IMR-90 (cell line): ENCODE measurements at regions not wholly inside any gene's neighbourhood (a gene's known extent, or its start where the extent isn't known, plus 50 kb on each side); places are given as distances from the start of the nearest gene placed in this dataset.

Experiments used
- ATAC-seq: fragments of 200-7000 bp; cut with Tn5 transposase; 2 replicates; pipeline ENCODE4 v1.9.1; 2020; ENCODE audit warnings: low read depth, mild to moderate bottlenecking, moderate library complexity
- BruUV-seq: library from RNA; stranded (reverse); fragments of 400-500 nt; replicated peaks from 2 replicates; lab custom pipeline; 2021; lab: Mats Ljungman, UMichigan
- CTCF ChIA-PET: fragments of 300-600 bp; formaldehyde crosslinking; extraction: SDS; loops from one replicate; lab custom pipeline; 2021; ENCODE audit warnings: antibody characterized with exemption; lab: Yijun Ruan, JAX
- POLR2A ChIA-PET: fragments of 300-600 bp; sonication (Branson Sonifier 250); formaldehyde crosslinking; loops from one replicate; lab custom pipeline; 2022; ENCODE audit warnings: antibody characterized with exemption; ENCODE audit not compliant: unreplicated experiment; lab: Charles Lee
- DNase-seq: peaks from one replicate; pipeline ENCODE4 v3.0.0; 2013
- H2AFZ ChIP-seq: replicated peaks from 2 replicates; pipeline ENCODE3; 2013; ENCODE audit warnings: low read length, mild to moderate bottlenecking; ENCODE audit not compliant: poor library complexity
- H2AK5ac ChIP-seq: 2 replicates; pipeline ENCODE4 v1.6.1; 2013; ENCODE audit warnings: low read depth, low read length, inconsistent platforms
- H2AK9ac ChIP-seq: replicated peaks from 2 replicates; pipeline ENCODE3; 2013; ENCODE audit warnings: mild to moderate bottlenecking, low read depth, low read length, moderate library complexity; ENCODE audit not compliant: poor library complexity
- H2BK120ac ChIP-seq: 2 replicates; pipeline ENCODE4 v1.6.1; 2013; ENCODE audit warnings: low read depth, low read length, inconsistent platforms
- H2BK15ac ChIP-seq: 3 replicates; pipeline ENCODE4 v1.6.1; 2013; ENCODE audit warnings: low read depth, low read length, inconsistent platforms
- H2BK20ac ChIP-seq: 2 replicates; pipeline ENCODE4 v1.6.1; 2013; ENCODE audit warnings: low read depth, mild to moderate bottlenecking, inconsistent platforms, low read length, moderate library complexity
- H2BK5ac ChIP-seq: 2 replicates; pipeline ENCODE4 v1.6.1; 2013; ENCODE audit warnings: mild to moderate bottlenecking, low read depth, low read length, inconsistent platforms; ENCODE audit not compliant: poor library complexity, severe bottlenecking
- H3K14ac ChIP-seq: replicated peaks from 2 replicates; pipeline ENCODE4 v1.6.1; 2013; ENCODE audit warnings: low read depth, low read length, inconsistent platforms
- H3K18ac ChIP-seq: 2 replicates; pipeline ENCODE4 v1.6.1; 2013; ENCODE audit warnings: low read depth, low read length, control low read depth
- H3K23ac ChIP-seq: 2 replicates; pipeline ENCODE4 v1.6.1; 2013; ENCODE audit warnings: low read depth, low read length, inconsistent platforms
- H3K27ac ChIP-seq: 2 replicates; pipeline ENCODE4 v1.5.1; 2013; ENCODE audit warnings: mild to moderate bottlenecking, control low read depth, low read length; ENCODE audit not compliant: insufficient read depth
- H3K27me3 ChIP-seq: 2 replicates; pipeline ENCODE4 v1.6.1; 2013; ENCODE audit warnings: low read length; ENCODE audit not compliant: control insufficient read depth, insufficient read depth
- H3K36me3 ChIP-seq: 2 replicates; pipeline ENCODE4 v1.6.1; 2013; ENCODE audit warnings: low read length, mixed read lengths; ENCODE audit not compliant: control insufficient read depth, insufficient read depth
- H3K4ac ChIP-seq: 2 replicates; pipeline ENCODE4 v1.6.1; 2013; ENCODE audit warnings: low read depth, low read length, inconsistent platforms
- H3K4me1 ChIP-seq: 2 replicates; pipeline ENCODE4 v1.6.1; 2013; ENCODE audit warnings: low read length, mixed read lengths; ENCODE audit not compliant: control insufficient read depth, insufficient read depth
- H3K4me2 ChIP-seq: 2 replicates; pipeline ENCODE4 v1.6.1; 2013; ENCODE audit warnings: low read depth, mild to moderate bottlenecking, control low read depth, low read length, moderate library complexity
- H3K4me3 ChIP-seq: 2 replicates; pipeline ENCODE4 v1.5.1; 2013; ENCODE audit warnings: low read depth, mild to moderate bottlenecking, control low read depth, low read length, moderate library complexity; ENCODE audit not compliant: insufficient read depth
- H3K56ac ChIP-seq: 2 replicates; pipeline ENCODE4 v1.6.1; 2013; ENCODE audit warnings: low read length, inconsistent platforms; ENCODE audit not compliant: insufficient read depth; ENCODE audit errors: extremely low read depth
- H3K79me1 ChIP-seq, 2 experiments: 2 replicates each; pipeline ENCODE4 v1.6.1; 2013; ENCODE audit warnings: low read length in 2 of 2, inconsistent platforms in 1 of 2, low read depth in 1 of 2
- H3K9ac ChIP-seq: 2 replicates; pipeline ENCODE4 v1.6.1; 2013; ENCODE audit warnings: low read depth, low read length, control low read depth
- H3K9me1 ChIP-seq: 2 replicates; pipeline ENCODE4 v1.6.1; 2013; ENCODE audit warnings: low read length, inconsistent platforms; ENCODE audit not compliant: insufficient read depth
- H3K9me3 ChIP-seq: 2 replicates; pipeline ENCODE4 v1.6.1; 2013; ENCODE audit warnings: low read length; ENCODE audit not compliant: control insufficient read depth, insufficient read depth
- H4K20me1 ChIP-seq: 2 replicates; pipeline ENCODE4 v1.6.1; 2013; ENCODE audit warnings: low read length, inconsistent platforms; ENCODE audit not compliant: insufficient read depth
- H4K5ac ChIP-seq: 2 replicates; pipeline ENCODE4 v1.6.1; 2013; ENCODE audit warnings: mild to moderate bottlenecking, low read depth, low read length, control low read depth
- H4K8ac ChIP-seq, 2 experiments: 2 replicates each; pipeline ENCODE4 v1.6.1; 2013; ENCODE audit warnings: low read depth in 2 of 2, low read length in 2 of 2, control low read depth in 1 of 2, inconsistent platforms in 1 of 2
- H4K91ac ChIP-seq: 2 replicates; pipeline ENCODE4 v1.6.1; 2013; ENCODE audit warnings: low read depth, low read length, inconsistent platforms; ENCODE audit not compliant: insufficient read depth
- FOS ChIP-seq: fragments of 150-350 bp; IDR thresholded peaks from 2 replicates; pipeline ENCODE4 v1.6.1; 2016; ENCODE audit warnings: low read depth, low read length
- NFE2L2 ChIP-seq: fragments of 150-350 bp; IDR thresholded peaks from 2 replicates; pipeline ENCODE4 v1.6.1; 2016; ENCODE audit warnings: low read depth, mild to moderate bottlenecking, low read length
- POLR2A ChIP-seq: IDR thresholded peaks from 2 replicates; pipeline ENCODE4 v1.6.1; 2012; ENCODE audit warnings: mild to moderate bottlenecking, low read depth, low read length
- RCOR1 ChIP-seq: IDR thresholded peaks from 2 replicates; pipeline ENCODE4 v1.6.1; 2012; ENCODE audit warnings: mild to moderate bottlenecking, low read length, improper control_type of control experiment; ENCODE audit not compliant: insufficient replicate concordance
- SMC3 ChIP-seq: fragments of 150-350 bp; IDR thresholded peaks from 2 replicates; pipeline ENCODE4 v1.6.1; 2016; ENCODE audit warnings: low read depth, mild to moderate bottlenecking, antibody characterized with exemption, low read length, moderate library complexity
- WGBS, 2 experiments: methylation state at CpG; one replicate each; pipeline versions ENCODE4 v1.1.5 to v1.1.7; 2013; ENCODE audit warnings: missing lambda C conversion rate in 2 of 2; ENCODE audit not compliant: insufficient read length in 1 of 2; ENCODE audit errors: extremely low coverage in 2 of 2; 5-methylcytosine and 5-hydroxymethylcytosine counted together
- dilution Hi-C: fragments of 300-500 bp; cut with HindIII; formaldehyde crosslinking; loops from one replicate; pipeline ENCODE4 v1.14.3; 2018; ENCODE audit warnings: low sequenced_read_pairs; ENCODE audit not compliant: unreplicated experiment
- in situ Hi-C: fragments of 300-500 bp; cut with MboI; formaldehyde crosslinking; loops from 3 replicates; pipeline ENCODE4 v1.14.3; 2019; ENCODE audit warnings: low sequenced_read_pairs, inconsistent platforms, mixed read lengths
- intact Hi-C: fragments of 100-400 bp; cut with micrococcal nuclease; formaldehyde crosslinking; loops from 2 replicates; pipeline ENCODE4 v1.10.0; 2022
- TF ChIP-seq, protein P1 (sequence below): fragments of 150-350 bp; IDR thresholded peaks from 2 replicates; pipeline ENCODE4 v1.6.1; 2016; ENCODE audit warnings: low read depth, mild to moderate bottlenecking, low read length, moderate library complexity, borderline replicate concordance
- TF ChIP-seq, protein P2 (sequence below): fragments of 150-350 bp; IDR thresholded peaks from 2 replicates; pipeline ENCODE4 v1.6.1; 2017; ENCODE audit warnings: mild to moderate bottlenecking, antibody characterized with exemption, low read length, low read depth

DNA sequence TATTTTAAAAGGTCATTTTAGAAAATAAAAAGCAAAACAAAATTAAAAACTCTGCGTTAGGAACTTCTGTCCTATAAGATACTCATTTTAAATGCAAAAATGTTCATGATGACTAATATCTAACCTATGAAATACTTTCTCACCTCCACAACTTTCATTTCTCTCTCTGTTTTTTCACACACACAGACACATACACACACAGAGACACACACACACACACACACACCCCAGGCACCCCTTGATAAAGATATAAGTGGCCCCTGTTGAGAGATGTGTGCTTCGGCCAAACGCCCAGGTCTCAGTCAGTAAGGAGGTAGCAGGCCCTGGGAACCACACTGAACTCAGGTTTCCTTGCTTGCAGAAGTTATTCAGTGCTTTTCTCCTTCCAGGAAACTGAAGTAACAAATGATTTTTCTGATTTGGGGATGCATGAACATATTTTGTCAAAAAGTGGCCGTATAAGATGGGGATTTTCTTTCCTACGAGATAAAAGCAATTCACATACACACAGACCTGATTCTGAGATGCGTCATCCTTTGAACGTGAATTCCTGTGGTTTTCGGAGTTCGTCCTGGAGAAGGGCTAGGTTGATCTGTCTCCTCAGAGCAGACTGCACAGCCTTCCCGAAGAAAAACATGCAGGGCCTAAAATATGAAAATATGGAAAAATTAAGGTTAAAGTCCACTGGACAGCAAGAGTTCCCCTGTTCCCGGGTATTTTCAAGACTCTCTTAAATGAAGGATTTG, 306.8 kb upstream of the FOXQ1 start:
- no TSS peak for BruUV-seq
- in situ Hi-C loops, result no loop called here

More for the DNA sequence above, 306.8 kb upstream of the FOXQ1 start:
- Histone ChIP-seq H3K79me1 (no peaks in the 10 kb centered on the region), H2BK20ac (no peak overlapping the region), H2BK5ac (no peak overlapping the region), H3K4me1 (no peaks in the 10 kb centered on the region), H3K9me1 (no peaks in the 10 kb centered on the region), H3K56ac (no peak overlapping the region), H3K23ac (no peak overlapping the region), H2BK120ac (no peak overlapping the region), H3K27ac (no peak overlapping the region), H2AK9ac (no peak overlapping the region), H3K36me3 (no peaks in the 10 kb centered on the region), H2AK5ac (no peak overlapping the region), H2AFZ (no peak overlapping the region), H4K5ac (no peak overlapping the region), H3K9ac (no peak overlapping the region), H2BK15ac (no peak overlapping the region), H3K18ac (no peak overlapping the region), H3K27me3 (peaks cover 14% of the 10 kb centered on the region), H4K8ac (no peak overlapping the region), H3K4me3 (no peak overlapping the region), H4K20me1 (no peaks in the 10 kb centered on the region), H4K91ac (no peak overlapping the region), H3K4me2 (no peak overlapping the region), H3K4ac (no peak overlapping the region), H3K9me3 (no peaks in the 10 kb centered on the region), H3K14ac (no peak overlapping the region)
- ChIA-PET CTCF (no interaction called here), POLR2A (no interaction called here)
- intact Hi-C loops, result no loop called here
- dilution Hi-C loops, result no loop called here
- WGBS, 2 experiments, result no CpG with 5 or more reads among the region's 11 CpGs
- TF ChIP-seq SMC3 (no peak), POLR2A (no peak), FOS (no peak), NFE2L2 (no peak), RCOR1 (no peak)
- TF ChIP-seq, protein P1, sequence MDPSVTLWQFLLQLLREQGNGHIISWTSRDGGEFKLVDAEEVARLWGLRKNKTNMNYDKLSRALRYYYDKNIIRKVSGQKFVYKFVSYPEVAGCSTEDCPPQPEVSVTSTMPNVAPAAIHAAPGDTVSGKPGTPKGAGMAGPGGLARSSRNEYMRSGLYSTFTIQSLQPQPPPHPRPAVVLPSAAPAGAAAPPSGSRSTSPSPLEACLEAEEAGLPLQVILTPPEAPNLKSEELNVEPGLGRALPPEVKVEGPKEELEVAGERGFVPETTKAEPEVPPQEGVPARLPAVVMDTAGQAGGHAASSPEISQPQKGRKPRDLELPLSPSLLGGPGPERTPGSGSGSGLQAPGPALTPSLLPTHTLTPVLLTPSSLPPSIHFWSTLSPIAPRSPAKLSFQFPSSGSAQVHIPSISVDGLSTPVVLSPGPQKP, result no peak
- TF ChIP-seq, protein P2, sequence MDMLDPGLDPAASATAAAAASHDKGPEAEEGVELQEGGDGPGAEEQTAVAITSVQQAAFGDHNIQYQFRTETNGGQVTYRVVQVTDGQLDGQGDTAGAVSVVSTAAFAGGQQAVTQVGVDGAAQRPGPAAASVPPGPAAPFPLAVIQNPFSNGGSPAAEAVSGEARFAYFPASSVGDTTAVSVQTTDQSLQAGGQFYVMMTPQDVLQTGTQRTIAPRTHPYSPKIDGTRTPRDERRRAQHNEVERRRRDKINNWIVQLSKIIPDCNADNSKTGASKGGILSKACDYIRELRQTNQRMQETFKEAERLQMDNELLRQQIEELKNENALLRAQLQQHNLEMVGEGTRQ, result no peak
- ATAC-seq, result no peak
- no peak for DNase-seq
